SK-N-SH treated with all-trans-retinoic acid at 6 μM for 48 hours (cell line): ENCODE measurements at regions not wholly inside any gene's neighbourhood (a gene's known extent, or its start where the extent isn't known, plus 50 kb on each side); places are given as distances from the start of the nearest gene placed in this dataset.

Source experiments
- BACH2 ChIP-seq: fragments of 250-450 bp; sonication (Bioruptor Pico); IDR thresholded peaks from 2 replicates; pipeline ENCODE4 v1.9.0; 2021; ENCODE audit warnings: mild to moderate bottlenecking, borderline replicate concordance
- CSDC2 ChIP-seq: fragments of 250-450 bp; sonication (Bioruptor Pico); IDR thresholded peaks from 2 replicates; pipeline ENCODE4 v1.5.0; 2020; ENCODE audit warnings: mild to moderate bottlenecking, moderate library complexity
- ESRRG ChIP-seq: fragments of 250-450 bp; sonication (Bioruptor Pico); IDR thresholded peaks from 2 replicates; pipeline ENCODE4 v1.6.1; 2021; ENCODE audit warnings: mild to moderate bottlenecking
- GLIS3 ChIP-seq: fragments of 250-450 bp; sonication (Bioruptor Pico); IDR thresholded peaks from 2 replicates; pipeline ENCODE4 v1.5.0; 2020; ENCODE audit warnings: mild to moderate bottlenecking, moderate library complexity
- RARB ChIP-seq: fragments of 250-450 bp; sonication (Bioruptor Pico); IDR thresholded peaks from 2 replicates; pipeline ENCODE4 v1.8.0; 2021; ENCODE audit warnings: mild to moderate bottlenecking, moderate library complexity
- ZC3H10 ChIP-seq: fragments of 250-450 bp; sonication (Bioruptor Pico); IDR thresholded peaks from 2 replicates; pipeline ENCODE4 v1.5.1; 2021; ENCODE audit warnings: mild to moderate bottlenecking, moderate library complexity
- TF ChIP-seq, protein P1 (sequence below): fragments of 250-450 bp; sonication (Bioruptor Pico); IDR thresholded peaks from 2 replicates; pipeline ENCODE4 v1.8.0; 2021; ENCODE audit warnings: low read depth, mild to moderate bottlenecking, moderate library complexity, borderline replicate concordance
- TF ChIP-seq, protein P2 (sequence below): fragments of 250-450 bp; sonication (Bioruptor Pico); IDR thresholded peaks from 2 replicates; pipeline ENCODE4 v1.8.0; 2020; ENCODE audit warnings: mild to moderate bottlenecking, moderate library complexity, borderline replicate concordance

DNA sequence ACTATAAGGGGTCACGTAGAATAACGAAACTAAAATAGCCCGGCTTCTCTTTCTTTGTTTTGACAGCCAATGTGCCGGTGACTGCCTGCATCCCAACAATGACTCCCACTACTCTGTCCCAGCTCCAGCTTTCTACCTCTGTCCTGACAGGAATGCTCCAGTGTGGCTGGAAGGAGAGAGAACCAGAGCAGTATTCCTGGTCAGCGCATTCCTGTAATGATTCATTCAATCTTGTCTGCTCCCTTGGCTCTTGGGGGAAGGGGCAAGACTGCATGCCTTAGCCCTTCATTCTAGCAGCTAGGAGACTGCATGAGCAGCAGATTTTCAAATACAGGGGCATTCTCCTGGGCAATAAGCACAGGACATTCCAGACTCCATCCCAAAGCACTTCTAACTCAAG, 132.1 kb upstream of the PRMT6 start:
- TF ChIP-seq ESRRG (CRISPR knock-in tag): no peak
- TF ChIP-seq, protein P1, sequence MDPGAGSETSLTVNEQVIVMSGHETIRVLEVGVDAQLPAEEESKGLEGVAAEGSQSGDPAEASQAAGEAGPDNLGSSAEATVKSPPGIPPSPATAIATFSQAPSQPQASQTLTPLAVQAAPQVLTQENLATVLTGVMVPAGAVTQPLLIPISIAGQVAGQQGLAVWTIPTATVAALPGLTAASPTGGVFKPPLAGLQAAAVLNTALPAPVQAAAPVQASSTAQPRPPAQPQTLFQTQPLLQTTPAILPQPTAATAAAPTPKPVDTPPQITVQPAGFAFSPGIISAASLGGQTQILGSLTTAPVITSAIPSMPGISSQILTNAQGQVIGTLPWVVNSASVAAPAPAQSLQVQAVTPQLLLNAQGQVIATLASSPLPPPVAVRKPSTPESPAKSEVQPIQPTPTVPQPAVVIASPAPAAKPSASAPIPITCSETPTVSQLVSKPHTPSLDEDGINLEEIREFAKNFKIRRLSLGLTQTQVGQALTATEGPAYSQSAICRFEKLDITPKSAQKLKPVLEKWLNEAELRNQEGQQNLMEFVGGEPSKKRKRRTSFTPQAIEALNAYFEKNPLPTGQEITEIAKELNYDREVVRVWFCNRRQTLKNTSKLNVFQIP (CRISPR knock-in tag): no peak
- TF ChIP-seq, protein P2, sequence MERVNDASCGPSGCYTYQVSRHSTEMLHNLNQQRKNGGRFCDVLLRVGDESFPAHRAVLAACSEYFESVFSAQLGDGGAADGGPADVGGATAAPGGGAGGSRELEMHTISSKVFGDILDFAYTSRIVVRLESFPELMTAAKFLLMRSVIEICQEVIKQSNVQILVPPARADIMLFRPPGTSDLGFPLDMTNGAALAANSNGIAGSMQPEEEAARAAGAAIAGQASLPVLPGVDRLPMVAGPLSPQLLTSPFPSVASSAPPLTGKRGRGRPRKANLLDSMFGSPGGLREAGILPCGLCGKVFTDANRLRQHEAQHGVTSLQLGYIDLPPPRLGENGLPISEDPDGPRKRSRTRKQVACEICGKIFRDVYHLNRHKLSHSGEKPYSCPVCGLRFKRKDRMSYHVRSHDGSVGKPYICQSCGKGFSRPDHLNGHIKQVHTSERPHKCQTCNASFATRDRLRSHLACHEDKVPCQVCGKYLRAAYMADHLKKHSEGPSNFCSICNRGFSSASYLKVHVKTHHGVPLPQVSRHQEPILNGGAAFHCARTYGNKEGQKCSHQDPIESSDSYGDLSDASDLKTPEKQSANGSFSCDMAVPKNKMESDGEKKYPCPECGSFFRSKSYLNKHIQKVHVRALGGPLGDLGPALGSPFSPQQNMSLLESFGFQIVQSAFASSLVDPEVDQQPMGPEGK (CRISPR knock-in tag): no peak
- no peak for TF ChIP-seq BACH2 (CRISPR knock-in tag)
- TF ChIP-seq CSDC2 (CRISPR knock-in tag): no peak
- no peak for TF ChIP-seq GLIS3 (CRISPR knock-in tag)
- no peak for TF ChIP-seq ZC3H10
- no peak for TF ChIP-seq RARB (CRISPR knock-in tag)
